AG09309 (cell line): ENCODE measurements at regions not wholly inside any gene's neighbourhood (a gene's known extent, or its start where the extent isn't known, plus 50 kb on each side); places are given as distances from the start of the nearest gene placed in this dataset.

Experiments
- DNase-seq: peaks from one replicate; pipeline ENCODE4 v3.0.0-alpha.2; 2010; ENCODE audit warnings: low read depth
- H3K4me3 ChIP-seq: 2 replicates; pipeline ENCODE4 v1.5.1; 2011; ENCODE audit warnings: mild to moderate bottlenecking, low read depth, low read length, moderate library complexity; ENCODE audit not compliant: control insufficient read depth
- TF ChIP-seq, protein P1 (sequence below): IDR thresholded peaks from 2 replicates; pipeline ENCODE4 v1.5.1; 2011; ENCODE audit warnings: mild to moderate bottlenecking, low read depth, low read length, inconsistent platforms; ENCODE audit not compliant: insufficient read depth, control insufficient read depth; ENCODE audit errors: missing control alignments

DNA sequence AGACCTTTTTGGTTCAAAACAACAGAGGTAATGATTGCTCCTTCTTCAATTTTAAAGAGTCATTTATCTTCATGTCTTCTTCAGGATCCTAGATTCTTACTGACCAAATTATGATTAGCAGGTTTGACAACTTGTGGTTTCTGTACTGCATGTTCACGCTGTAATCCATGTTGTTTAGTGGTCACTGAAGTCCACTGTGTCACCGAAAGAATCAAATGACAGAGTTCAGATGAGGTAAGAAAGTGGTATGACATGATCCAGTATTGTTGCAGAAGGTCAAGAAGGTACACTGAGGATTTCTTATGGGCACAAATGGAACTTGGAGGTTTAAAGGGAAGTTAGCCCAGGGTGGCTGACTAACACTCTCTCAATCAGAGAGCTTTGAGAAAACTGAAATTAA lies 649.2 kb downstream of the EFNA5 start:
- H3K4me3 ChIP-seq, result no peak overlapping the region
- DNase-seq, result no peak
- TF ChIP-seq, protein P1, sequence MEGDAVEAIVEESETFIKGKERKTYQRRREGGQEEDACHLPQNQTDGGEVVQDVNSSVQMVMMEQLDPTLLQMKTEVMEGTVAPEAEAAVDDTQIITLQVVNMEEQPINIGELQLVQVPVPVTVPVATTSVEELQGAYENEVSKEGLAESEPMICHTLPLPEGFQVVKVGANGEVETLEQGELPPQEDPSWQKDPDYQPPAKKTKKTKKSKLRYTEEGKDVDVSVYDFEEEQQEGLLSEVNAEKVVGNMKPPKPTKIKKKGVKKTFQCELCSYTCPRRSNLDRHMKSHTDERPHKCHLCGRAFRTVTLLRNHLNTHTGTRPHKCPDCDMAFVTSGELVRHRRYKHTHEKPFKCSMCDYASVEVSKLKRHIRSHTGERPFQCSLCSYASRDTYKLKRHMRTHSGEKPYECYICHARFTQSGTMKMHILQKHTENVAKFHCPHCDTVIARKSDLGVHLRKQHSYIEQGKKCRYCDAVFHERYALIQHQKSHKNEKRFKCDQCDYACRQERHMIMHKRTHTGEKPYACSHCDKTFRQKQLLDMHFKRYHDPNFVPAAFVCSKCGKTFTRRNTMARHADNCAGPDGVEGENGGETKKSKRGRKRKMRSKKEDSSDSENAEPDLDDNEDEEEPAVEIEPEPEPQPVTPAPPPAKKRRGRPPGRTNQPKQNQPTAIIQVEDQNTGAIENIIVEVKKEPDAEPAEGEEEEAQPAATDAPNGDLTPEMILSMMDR, result no peak

DNA sequence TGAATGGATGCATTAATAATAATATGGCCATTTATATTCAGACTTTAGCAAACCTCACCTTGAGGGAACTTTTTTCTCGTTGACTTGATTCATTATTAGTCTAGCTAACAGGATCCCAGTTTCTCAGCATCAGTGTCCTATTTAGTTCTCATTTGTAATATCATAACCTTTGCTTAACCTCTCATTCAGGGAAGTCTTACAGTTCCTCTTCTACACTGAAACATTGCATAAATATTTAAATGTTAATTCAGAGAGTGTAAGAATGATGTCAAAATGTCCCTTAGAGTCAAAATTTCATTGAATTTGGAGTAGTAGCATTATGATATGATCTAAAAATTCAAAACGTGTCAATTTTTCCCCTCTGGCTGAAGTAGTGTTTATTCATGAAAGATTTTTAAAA lies 650.1 kb downstream of the EFNA5 start:
- DNase-seq, result no peak
- no peak overlapping the region for H3K4me3 ChIP-seq
- TF ChIP-seq, protein P1, result no peak

DNA sequence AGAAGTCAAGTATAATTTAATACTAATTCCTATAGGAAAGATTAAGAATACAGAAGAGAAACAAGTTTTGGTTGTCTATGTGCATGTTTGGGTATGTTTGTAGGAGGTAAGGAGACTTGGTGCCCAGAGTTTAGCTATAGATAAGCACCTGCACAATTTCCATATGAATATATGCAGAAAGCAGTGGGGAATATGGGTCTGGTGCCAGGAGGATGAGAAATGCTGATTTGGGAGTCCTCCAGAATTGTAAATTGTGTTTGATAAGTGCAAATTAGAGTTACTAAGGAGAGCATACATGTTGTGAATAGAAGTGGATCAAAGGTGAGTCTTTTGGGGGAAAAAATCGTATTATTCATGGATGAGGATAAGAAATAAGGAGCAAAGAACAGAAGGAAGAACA lies 653.1 kb downstream of the EFNA5 start:
- TF ChIP-seq, protein P1, result no peak
- H3K4me3 ChIP-seq, result no peak overlapping the region
- DNase-seq, result no peak

DNA sequence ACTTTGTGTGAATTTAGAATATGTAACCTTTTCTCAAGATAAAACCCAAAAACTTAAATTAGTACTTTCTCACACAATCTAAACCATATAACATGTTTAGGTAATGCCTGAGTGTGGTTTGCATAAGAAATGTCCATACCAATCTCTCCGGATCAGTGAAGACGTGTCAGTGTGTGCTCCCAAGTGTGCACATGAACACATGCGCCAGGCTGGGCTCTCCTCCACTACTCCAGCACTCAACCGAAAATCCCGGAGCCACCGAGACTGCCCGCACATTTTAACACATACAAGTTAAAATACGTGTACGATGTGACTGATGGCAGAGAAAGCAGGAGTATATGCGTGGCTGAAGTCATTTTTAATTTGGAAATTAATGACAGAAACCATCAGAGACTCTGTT lies 658.4 kb downstream of the EFNA5 start:
- no peak for DNase-seq
- H3K4me3 ChIP-seq, result no peak overlapping the region
- TF ChIP-seq, protein P1, result no peak

DNA sequence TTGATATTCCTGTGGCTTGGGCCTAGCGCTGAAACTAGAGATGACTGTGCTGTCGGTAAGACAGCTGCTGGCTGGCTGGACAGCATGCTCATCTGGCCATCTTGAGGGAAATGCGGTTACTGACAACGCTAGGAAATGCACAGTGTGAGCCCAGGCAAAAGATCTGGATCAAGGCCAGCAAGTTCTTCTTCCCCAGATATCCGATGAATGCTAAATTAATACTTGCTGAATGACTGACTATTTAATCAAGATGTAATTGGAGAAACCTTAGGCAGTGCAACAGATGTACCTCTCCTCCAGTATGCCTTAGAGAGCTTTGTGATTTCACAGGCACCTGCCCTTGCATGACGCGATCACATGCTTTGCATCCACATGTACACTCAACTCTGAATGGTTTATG lies 659.1 kb downstream of the EFNA5 start:
- no peak for DNase-seq
- TF ChIP-seq, protein P1, result no peak
- H3K4me3 ChIP-seq, result no peak overlapping the region

DNA sequence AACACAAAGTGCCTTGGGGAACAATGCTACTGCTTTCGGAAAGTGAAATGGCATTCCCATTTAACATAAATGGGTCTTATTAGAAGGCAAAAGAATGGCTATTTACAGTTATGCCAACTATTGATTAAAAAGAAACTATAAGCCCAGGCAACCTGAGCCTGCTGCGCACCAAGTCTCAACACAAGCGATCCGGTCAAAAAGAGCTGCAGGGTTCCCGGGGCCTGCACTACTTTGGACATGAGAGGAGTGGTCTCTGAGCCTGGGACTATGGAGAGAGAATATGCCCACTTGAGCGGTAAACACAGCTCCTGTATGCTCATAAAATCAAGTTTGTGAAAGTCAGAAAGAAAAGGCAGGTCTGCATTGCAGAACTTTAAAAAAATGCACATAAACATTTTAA lies 660.7 kb downstream of the EFNA5 start:
- TF ChIP-seq, protein P1, result no peak
- no peak overlapping the region for H3K4me3 ChIP-seq
- no peak for DNase-seq

DNA sequence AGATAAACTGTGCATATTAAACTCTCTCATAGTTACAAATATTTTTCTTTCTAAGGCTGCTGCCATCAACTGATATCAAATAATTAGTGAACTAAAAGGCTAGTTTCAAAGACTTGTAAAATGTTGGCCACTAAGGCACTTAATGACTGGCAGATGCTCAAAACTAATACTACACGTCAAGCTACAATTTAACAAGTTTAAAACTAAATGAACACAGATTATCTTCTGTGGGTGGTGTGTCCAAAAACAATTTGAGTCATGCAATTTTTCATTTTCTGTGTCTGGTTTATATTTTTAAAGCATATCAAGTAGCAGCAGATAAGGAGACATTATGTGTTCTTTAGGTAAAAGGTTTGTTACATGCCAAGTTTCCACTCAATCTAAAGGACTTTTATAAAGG lies 665.1 kb downstream of the EFNA5 start:
- H3K4me3 ChIP-seq, result no peak overlapping the region
- TF ChIP-seq, protein P1, result no peak
- DNase-seq, result no peak
